MM.1S (cell line): ENCODE measurements at regions not wholly inside any gene's neighbourhood (a gene's known extent, or its start where the extent isn't known, plus 50 kb on each side); places are given as distances from the start of the nearest gene placed in this dataset.
"Not testable (repeated sequence)": the region's sequence is repeated elsewhere in the genome, so short reads cannot be mapped to it uniquely, and the experiment has no call there.

Experiments used
- DNase-seq: peaks from one replicate; pipeline ENCODE4 v3.0.0-alpha.2; 2015
- H2AFZ ChIP-seq: fragments of 300-600 bp; sonication (generic); 2 replicates; pipeline ENCODE4 v1.6.0; 2016; ENCODE audit warnings: antibody characterized with exemption, low read length
- H3F3A ChIP-seq: fragments of 300-600 bp; sonication (generic); 2 replicates; pipeline ENCODE4 v1.6.1; 2016; ENCODE audit warnings: mild to moderate bottlenecking, antibody characterized with exemption, low read length, moderate library complexity, mixed read lengths; ENCODE audit not compliant: insufficient read depth
- H3K27ac ChIP-seq: fragments of 300-600 bp; sonication (generic); 2 replicates; pipeline ENCODE4 v1.5.1; 2016; ENCODE audit warnings: mild to moderate bottlenecking, low read length
- H3K27me3 ChIP-seq: fragments of 300-600 bp; sonication (generic); replicated peaks from 2 replicates; pipeline ENCODE4 v1.6.0; 2016; ENCODE audit warnings: low read length; ENCODE audit not compliant: insufficient read depth
- H3K36me3 ChIP-seq: fragments of 300-600 bp; sonication (generic); replicated peaks from 2 replicates; pipeline ENCODE4 v1.6.1; 2016; ENCODE audit warnings: mild to moderate bottlenecking, low read length, mixed read lengths; ENCODE audit not compliant: insufficient read depth
- H3K4me1 ChIP-seq: fragments of 300-600 bp; sonication (generic); 2 replicates; pipeline ENCODE4 v1.6.1; 2016; ENCODE audit warnings: low read length, mixed read lengths
- H3K4me2 ChIP-seq: fragments of 300-600 bp; sonication (generic); 2 replicates; pipeline ENCODE4 v1.6.0; 2016; ENCODE audit warnings: low read depth, low read length
- H3K4me3 ChIP-seq: fragments of 300-600 bp; sonication (generic); 2 replicates; pipeline ENCODE4 v1.5.1; 2016; ENCODE audit warnings: low read length, mixed read lengths
- H3K79me2 ChIP-seq: fragments of 300-600 bp; sonication (generic); 2 replicates; pipeline ENCODE4 v1.6.1; 2016; ENCODE audit warnings: mixed run types, low read length, mixed read lengths
- H3K9ac ChIP-seq: fragments of 300-600 bp; sonication (generic); 2 replicates; pipeline ENCODE4 v1.6.1; 2016; ENCODE audit warnings: low read length, mixed read lengths
- H3K9me2 ChIP-seq: fragments of 300-600 bp; sonication (generic); replicated peaks from 2 replicates; pipeline ENCODE4 v1.6.1; 2016; ENCODE audit warnings: mild to moderate bottlenecking, low read length, mixed read lengths; ENCODE audit not compliant: insufficient read depth
- H3K9me3 ChIP-seq: fragments of 300-600 bp; sonication (generic); replicated peaks from 2 replicates; pipeline ENCODE4 v1.6.1; 2016; ENCODE audit warnings: mild to moderate bottlenecking, low read length, mixed read lengths; ENCODE audit not compliant: insufficient read depth
- H4K20me1 ChIP-seq: fragments of 300-600 bp; sonication (generic); 2 replicates; pipeline ENCODE4 v1.6.1; 2016; ENCODE audit warnings: mild to moderate bottlenecking, low read length, moderate library complexity, mixed read lengths; ENCODE audit not compliant: insufficient read depth
- EZH2 ChIP-seq: fragments of 300-600 bp; sonication (generic); optimal IDR thresholded peaks from 2 replicates; pipeline ENCODE3; 2017; ENCODE audit warnings: low read depth, mild to moderate bottlenecking, antibody characterized with exemption, low read length, mixed read lengths
- EZH2phosphoT487 ChIP-seq: fragments of 300-600 bp; sonication (generic); IDR thresholded peaks from 2 replicates; pipeline ENCODE4 v1.6.1; 2018; ENCODE audit warnings: antibody characterized with exemption, low read length
- TF ChIP-seq, protein P1 (sequence below): fragments of 300-600 bp; sonication (generic); IDR thresholded peaks from 2 replicates; pipeline ENCODE4 v1.5.1; 2016; ENCODE audit warnings: antibody characterized with exemption, low read length, mixed read lengths

DNA sequence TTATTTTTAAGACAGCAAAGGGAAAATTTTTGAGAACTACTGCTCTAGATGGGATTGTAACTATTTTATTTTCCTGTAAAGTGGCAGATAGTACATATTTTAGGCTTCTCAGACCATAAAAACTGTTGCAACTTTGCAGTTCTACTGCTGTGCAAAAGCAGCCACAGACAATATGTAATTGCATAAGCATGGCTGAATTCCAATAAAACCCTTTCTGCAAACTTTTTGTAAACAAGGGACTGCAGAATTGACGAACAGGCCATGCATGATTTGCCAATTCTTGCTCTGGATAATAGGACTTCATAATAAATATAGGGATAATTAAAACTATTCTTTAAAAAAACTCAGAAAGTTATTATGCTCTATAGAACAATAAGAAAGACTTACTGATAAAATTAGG, 149.1 kb downstream of the SLITRK5 start:
- no peak overlapping the region for H2AFZ ChIP-seq
- H3K79me2 ChIP-seq: no peaks in the 10 kb centered on the region
- no peaks in the 10 kb centered on the region for H3K36me3 ChIP-seq
- H3K4me3 ChIP-seq: no peak overlapping the region
- H4K20me1 ChIP-seq: no peaks in the 10 kb centered on the region
- TF ChIP-seq, protein P1, sequence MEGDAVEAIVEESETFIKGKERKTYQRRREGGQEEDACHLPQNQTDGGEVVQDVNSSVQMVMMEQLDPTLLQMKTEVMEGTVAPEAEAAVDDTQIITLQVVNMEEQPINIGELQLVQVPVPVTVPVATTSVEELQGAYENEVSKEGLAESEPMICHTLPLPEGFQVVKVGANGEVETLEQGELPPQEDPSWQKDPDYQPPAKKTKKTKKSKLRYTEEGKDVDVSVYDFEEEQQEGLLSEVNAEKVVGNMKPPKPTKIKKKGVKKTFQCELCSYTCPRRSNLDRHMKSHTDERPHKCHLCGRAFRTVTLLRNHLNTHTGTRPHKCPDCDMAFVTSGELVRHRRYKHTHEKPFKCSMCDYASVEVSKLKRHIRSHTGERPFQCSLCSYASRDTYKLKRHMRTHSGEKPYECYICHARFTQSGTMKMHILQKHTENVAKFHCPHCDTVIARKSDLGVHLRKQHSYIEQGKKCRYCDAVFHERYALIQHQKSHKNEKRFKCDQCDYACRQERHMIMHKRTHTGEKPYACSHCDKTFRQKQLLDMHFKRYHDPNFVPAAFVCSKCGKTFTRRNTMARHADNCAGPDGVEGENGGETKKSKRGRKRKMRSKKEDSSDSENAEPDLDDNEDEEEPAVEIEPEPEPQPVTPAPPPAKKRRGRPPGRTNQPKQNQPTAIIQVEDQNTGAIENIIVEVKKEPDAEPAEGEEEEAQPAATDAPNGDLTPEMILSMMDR: no peak
- TF ChIP-seq EZH2: no peak
- no peak for TF ChIP-seq EZH2phosphoT487
- H3K27me3 ChIP-seq: no peaks in the 10 kb centered on the region
- H3K9me2 ChIP-seq: no peaks in the 10 kb centered on the region
- no peaks in the 10 kb centered on the region for H3K9me3 ChIP-seq
- no peaks in the 10 kb centered on the region for H3K4me1 ChIP-seq
- no peaks in the 10 kb centered on the region for H3F3A ChIP-seq
- H3K4me2 ChIP-seq: no peak overlapping the region
- H3K27ac ChIP-seq: no peak overlapping the region
- no peak for DNase-seq
- H3K9ac ChIP-seq: no peak overlapping the region

DNA sequence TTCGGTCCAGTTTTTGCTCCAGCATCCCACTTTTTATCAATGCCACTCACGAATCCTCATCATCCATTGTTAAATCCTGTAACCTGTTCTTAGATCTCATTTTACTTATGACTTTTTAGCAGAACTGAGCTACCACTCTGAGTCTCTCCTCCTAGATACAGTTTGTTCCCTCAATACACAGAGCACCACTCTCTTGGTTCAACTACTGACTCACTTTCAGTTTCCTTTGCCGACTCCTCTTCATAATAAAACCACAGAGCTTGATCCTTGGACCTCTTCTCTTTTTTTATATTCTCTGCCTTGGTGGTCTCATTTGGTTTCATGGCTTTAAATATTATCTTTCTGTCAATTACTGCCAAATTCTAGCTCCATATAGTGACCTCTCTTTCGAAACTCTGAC, 150.3 kb downstream of the SLITRK5 start:
- no peak overlapping the region for H3K27ac ChIP-seq
- no peaks in the 10 kb centered on the region for H3K4me1 ChIP-seq
- no peaks in the 10 kb centered on the region for H4K20me1 ChIP-seq
- no peaks in the 10 kb centered on the region for H3K9me3 ChIP-seq
- peak; percentile 31 for DNase-seq
- H3F3A ChIP-seq: no peaks in the 10 kb centered on the region
- H3K4me3 ChIP-seq: no peak overlapping the region
- no peaks in the 10 kb centered on the region for H3K79me2 ChIP-seq
- no peak overlapping the region for H3K9ac ChIP-seq
- no peaks in the 10 kb centered on the region for H3K27me3 ChIP-seq
- H3K9me2 ChIP-seq: no peaks in the 10 kb centered on the region
- no peaks in the 10 kb centered on the region for H3K36me3 ChIP-seq
- no peak overlapping the region for H2AFZ ChIP-seq
- H3K4me2 ChIP-seq: no peak overlapping the region
- TF ChIP-seq EZH2: no peak

- not testable (repeated sequence) for H3K9ac ChIP-seq, H3K36me3 ChIP-seq, H3K4me3 ChIP-seq, H3K9me2 ChIP-seq, H3K4me1 ChIP-seq, H4K20me1 ChIP-seq, DNase-seq, H3F3A ChIP-seq, H3K9me3 ChIP-seq, H3K27me3 ChIP-seq, H3K27ac ChIP-seq, H3K4me2 ChIP-seq, H3K79me2 ChIP-seq, H2AFZ ChIP-seq
Observed at GRCh38 chr13:87826301-87826700, 155.1 kb downstream of the SLITRK5 start.

GRCh38 chr13:87827479-87827878, 156.3 kb downstream of the SLITRK5 start:
- Histone ChIP-seq H3K27ac (no peak overlapping the region), H3K4me1 (no peaks in the 10 kb centered on the region), H2AFZ (no peak overlapping the region), H4K20me1 (no peaks in the 10 kb centered on the region), H3K9ac (no peak overlapping the region), H3K79me2 (no peaks in the 10 kb centered on the region), H3F3A (no peaks in the 10 kb centered on the region), H3K4me3 (no peak overlapping the region), H3K27me3 (no peaks in the 10 kb centered on the region), H3K4me2 (no peak overlapping the region), H3K36me3 (no peaks in the 10 kb centered on the region), H3K9me2 (no peaks in the 10 kb centered on the region), H3K9me3 (no peaks in the 10 kb centered on the region)
- no peak for DNase-seq
- TF ChIP-seq EZH2phosphoT487 (no peak), EZH2 (no peak)
- TF ChIP-seq, protein P1: no peak
